Fibroblast of upper back skin (primary cell): ENCODE measurements at regions not wholly inside any gene's neighbourhood (a gene's known extent, or its start where the extent isn't known, plus 50 kb on each side); places are given as distances from the start of the nearest gene placed in this dataset.
A peak's percentile ranks its signal among the peaks of the same experiment; 100 is the strongest.

Experiments used
- DNase-seq: peaks from one replicate; pipeline ENCODE4 v3.0.0-alpha.2; 2013

DNA sequence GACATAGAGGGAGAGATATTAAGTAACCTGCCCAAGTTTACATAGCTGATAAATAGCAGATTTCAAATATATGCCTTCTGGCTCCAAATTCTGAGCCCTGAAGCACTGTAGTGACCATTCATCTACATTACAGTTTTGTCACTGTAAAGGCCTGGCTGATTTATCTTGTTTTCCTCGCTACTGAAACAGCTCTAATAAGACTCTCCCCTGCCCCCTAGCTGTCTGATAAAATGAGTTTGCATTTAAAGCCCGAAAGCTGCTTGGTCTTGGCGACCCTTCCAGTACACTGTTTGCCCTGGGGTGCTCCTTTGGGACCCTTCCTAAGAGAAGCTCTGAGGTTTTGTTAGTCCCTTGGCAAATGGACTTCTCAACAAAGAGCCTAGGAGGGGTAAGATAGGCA lies 59.7 kb upstream of the RAB11FIP2 start:
- peak; percentile 38 for DNase-seq

DNA sequence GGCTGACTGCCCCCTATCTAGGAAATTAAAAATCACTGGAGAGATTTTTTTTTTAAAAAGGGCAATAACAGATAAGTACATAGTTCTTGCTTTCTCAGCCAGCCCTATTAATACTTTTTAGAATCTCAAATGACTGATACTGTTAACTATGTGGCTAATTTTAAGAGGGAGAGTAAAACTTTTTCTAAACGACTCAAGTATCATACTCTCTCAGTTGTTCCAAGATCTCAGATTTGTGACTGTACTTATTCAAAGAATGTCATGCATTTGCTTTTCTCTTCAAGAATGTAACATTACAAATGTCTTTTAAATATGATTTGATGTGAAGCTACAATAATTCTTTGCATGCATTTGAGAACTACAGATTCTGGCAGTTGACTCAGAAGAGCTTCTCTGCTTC lies 55.4 kb upstream of the RAB11FIP2 start:
- DNase-seq, result peak; percentile 69

DNA sequence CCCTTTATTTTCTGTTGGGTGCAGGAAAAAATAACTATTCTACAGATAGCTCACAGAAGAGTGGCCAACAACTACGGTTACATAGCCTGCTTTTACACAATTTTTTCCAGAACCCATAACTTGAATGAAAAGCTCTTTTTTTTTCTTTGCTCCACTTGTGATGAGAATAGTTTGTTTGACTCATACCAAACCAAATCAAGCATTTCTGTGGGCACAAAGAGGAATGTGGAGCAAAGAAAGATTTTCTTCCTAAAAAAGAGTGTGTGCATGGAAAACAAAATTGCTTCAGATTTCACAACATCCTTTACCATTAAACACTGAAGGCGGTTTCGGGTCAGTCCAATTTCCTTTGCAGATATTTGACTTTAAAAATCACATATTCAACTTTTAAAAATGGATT lies 54.8 kb upstream of the RAB11FIP2 start:
- peak; percentile 80 for DNase-seq
